ENCODE measurements at regions not wholly inside any gene's neighbourhood (a gene's known extent, or its start where the extent isn't known, plus 50 kb on each side); places are given as distances from the start of the nearest gene placed in this dataset.
"Not testable (repeated sequence)": the region's sequence is repeated elsewhere in the genome, so short reads cannot be mapped to it uniquely, and the experiment has no call there.

- no peak for DNase-seq
These were observed 674.3 kb downstream of the BRINP3 start for GRCh38 chr1:189803364-189803763.

GRCh38 chr1:189804352-189804751, 673.3 kb downstream of the BRINP3 start:
- no peak for DNase-seq

GRCh38 chr1:189805735-189806134, 671.9 kb downstream of the BRINP3 start:
- no peak for DNase-seq

DNA sequence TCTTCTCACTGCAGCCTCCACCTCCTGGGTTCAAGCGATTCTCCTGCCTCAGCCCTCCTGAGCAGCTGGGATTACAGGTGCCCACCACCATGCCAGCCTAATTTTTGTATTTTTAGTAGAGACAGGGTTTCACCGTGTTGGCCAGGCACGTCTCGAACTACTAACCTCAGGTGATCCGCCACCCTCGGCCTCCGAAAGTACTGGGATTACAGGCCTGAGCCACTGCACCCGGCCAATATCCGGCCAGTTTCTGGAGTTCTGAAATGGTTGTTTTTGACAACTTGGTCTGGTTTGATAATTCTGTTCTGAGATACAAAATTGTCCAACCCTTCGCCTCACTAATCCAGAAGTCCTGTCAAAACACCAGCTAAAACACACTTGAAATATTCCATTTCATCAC, 667.0 kb downstream of the BRINP3 start:
- DNase-seq = not testable (repeated sequence)

- DNase-seq = no peak
These were observed 665.7 kb downstream of the BRINP3 start for GRCh38 chr1:189811960-189812359.

- no peak for DNase-seq
These were observed 661.1 kb downstream of the BRINP3 start for GRCh38 chr1:189816558-189816957.

DNA sequence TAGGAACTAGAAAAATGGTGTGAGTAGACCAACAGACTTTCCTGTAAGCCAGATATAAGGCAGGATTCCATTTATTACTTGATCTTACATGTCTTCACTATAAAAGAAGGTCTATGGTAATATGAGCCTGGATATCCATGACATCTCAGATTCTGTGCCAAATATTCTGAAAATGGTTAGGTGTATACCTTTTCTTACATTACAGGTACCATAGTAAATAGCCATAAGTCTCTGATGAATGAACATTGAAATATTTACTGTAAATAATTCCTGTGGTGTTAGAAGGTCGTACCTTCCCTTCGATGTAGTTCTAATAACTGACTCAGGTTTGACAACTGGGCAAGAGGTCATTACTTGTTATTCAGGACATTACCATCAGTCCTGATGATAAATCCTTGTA, 657.9 kb downstream of the BRINP3 start:
- DNase-seq = no peak

DNA sequence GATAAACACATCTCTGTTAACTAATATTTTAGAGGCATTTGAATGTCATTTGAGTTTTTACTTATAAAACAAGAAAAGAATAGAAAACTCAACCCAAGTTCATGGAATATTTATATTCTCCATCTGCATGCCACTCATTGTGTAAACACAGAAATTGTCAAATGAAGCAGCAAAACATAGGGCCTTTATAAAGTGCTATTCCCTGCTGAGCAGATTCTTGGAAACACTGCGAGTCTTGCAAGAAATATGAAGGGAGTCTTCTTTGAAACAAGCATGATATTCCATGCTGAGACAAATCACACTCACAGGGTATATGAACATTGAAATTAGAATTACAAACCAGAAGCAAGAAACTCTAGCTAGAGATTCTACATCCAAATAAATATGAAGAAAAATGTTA, 655.8 kb downstream of the BRINP3 start:
- no peak for DNase-seq

DNA sequence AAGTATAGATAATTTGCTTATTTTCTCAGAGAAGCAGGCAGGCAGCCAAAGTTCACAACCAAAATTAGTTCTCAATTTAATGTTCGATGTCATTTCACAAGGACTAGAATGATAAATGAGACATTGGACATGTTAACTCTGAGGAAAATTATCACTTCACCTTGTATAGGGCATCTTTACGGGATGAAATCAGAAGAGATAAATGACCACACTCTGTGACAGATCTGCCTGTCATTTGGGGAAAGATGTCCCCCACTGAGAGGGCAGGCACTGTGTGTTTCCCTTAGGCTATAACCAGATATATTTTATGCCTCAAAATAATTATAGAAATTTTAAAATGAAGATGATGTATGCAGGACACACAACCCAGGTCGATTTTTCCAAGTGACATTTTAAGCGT, 642.9 kb downstream of the BRINP3 start:
- DNase-seq = no peak

- DNase-seq = no peak
These were observed 630.1 kb downstream of the BRINP3 start for GRCh38 chr1:189847613-189848012.

- DNase-seq = no peak
These were observed 625.8 kb downstream of the BRINP3 start for GRCh38 chr1:189851806-189852367.

DNA sequence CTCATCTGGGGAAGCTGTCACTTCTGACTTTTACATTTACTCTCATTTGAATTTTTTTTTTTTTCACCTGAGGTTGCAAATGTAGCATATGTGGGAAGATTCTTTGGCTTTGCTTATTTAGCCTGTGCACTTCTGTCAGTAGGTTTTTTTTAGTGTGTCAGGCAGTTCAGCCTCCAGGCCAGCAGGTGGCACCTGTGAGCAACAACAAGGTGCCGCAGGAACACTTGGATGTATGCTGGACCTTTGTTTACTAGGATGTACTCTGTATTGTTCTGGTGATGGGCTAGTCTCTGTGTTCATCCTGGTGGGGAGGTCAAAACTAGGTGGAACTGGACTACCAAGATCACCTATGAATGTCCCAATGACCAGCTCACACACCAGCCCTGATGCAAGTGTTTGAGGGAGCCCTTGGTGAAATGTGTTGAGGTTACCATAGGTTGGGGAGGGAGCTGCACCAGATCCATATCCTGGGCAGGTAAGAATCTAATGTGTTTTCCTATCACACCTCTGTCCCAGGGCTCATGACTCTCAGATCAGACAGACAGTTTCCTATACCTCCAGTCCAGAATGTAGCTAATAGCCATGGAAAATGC, 618.2 kb downstream of the BRINP3 start:
- DNase-seq = no peak

- no peak for DNase-seq
These were observed 611.1 kb downstream of the BRINP3 start for GRCh38 chr1:189866606-189867005.

GRCh38 chr1:189868021-189868420, 609.6 kb downstream of the BRINP3 start:
- DNase-seq = no peak

- no peak for DNase-seq
These were observed 602.8 kb downstream of the BRINP3 start for GRCh38 chr1:189874715-189875435.

GRCh38 chr1:189880135-189880534, 597.5 kb downstream of the BRINP3 start:
- no peak for DNase-seq

GRCh38 chr1:189899686-189900425, 577.8 kb downstream of the BRINP3 start:
- DNase-seq = no peak

- DNase-seq = no peak
These were observed 573.2 kb downstream of the BRINP3 start for GRCh38 chr1:189904509-189904908.

DNA sequence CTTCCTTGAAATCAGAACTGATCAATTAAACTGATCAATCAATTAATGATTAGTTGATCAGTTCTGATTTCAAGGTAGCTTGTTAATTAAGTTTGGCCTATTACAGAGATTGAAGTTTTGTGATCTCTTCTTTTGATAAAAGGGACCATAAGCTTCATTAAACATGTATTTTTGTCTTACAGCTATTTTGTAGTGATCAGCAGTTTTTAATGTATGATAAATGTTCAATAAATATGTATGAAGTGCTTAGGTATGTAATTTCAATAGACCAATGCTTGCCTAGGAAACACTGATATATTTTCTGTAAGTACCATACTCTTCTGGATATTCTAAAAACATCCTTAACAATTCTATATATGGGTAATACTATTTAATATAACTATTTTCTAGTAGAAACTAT, 569.6 kb downstream of the BRINP3 start:
- DNase-seq = no peak

DNA sequence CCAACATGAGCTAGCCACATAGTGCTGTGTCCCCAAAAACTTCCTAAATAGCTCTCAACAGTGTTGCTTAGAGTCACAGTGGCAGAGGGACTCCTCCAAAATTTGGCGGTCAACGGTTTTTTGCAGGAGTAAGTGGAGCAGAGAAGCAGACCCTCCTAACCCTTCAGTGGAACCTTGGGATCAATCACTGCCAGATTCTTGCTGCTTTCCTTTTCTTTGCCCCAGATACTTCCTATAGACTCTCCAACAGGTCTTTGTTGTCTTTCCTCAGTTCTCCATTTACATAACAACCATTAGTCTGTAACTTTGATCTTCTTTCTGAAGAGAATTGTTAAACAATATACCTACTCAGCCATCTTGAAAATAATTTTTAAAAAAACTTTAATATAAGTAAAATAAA, 556.1 kb downstream of the BRINP3 start:
- no peak for DNase-seq

- no peak for DNase-seq
These were observed 550.0 kb downstream of the BRINP3 start for GRCh38 chr1:189927641-189928040.

DNA sequence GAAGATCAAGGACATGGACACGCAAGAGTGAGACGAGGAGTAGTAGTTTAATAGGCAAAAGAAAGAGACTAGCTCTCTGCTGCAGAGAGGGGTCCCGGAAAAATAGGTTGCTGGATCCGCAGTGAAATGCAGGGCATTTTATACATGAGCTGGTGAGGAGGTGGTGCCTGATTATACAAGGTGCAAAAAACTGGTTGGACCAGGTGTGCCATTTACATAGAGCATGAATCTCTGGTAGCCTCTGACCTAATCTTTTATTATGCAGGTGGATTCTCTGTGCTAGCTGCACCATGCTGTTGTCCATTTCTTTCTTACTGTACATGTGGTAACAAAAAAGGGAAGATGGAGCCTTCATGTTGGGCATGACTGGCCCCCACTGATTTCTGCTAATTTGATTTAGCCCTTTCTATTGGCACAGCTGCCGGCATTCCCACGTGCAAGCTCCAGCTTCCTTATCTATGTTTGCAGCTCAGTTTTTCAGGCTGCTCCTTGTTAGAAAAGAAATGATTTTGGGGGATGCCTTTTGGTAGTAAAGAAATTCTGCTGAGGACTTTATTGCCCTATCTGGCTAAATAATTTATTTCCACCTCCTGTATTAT, 548.1 kb downstream of the BRINP3 start:
- no peak for DNase-seq
